NCI-H146 (cell line): ENCODE measurements at regions not wholly inside any gene's neighbourhood (a gene's known extent, or its start where the extent isn't known, plus 50 kb on each side); places are given as distances from the start of the nearest gene placed in this dataset.

Source experiments
- DNase-seq: peaks from one replicate; lab custom pipeline; 2025; lab: John Stamatoyannopoulos, UW

GRCh38 chr3:187823746-187824145 is 78.5 kb upstream of the BCL6 start:
- DNase-seq: no peak

DNA sequence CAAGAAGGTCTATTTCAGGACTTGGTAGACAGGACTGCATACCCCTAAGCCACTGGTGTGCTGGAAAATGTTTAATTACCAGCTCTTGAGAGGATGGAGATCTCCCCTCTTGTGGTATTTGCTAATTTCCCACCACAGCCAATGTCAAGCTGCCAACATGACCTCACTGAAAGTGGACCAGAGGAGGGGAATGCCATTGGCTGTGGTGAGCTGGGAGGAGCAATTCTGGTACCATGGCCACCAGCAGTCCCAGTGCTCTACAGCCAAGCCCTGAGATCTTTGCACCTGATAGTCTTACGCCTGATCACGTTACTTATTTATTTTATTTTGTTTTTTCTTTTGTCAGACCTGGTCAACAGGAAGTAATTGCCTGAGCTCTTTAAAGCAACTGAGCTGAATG is 82.5 kb upstream of the BCL6 start:
- DNase-seq: no peak

GRCh38 chr3:187828579-187829452 is 83.5 kb upstream of the BCL6 start:
- DNase-seq: no peak

DNA sequence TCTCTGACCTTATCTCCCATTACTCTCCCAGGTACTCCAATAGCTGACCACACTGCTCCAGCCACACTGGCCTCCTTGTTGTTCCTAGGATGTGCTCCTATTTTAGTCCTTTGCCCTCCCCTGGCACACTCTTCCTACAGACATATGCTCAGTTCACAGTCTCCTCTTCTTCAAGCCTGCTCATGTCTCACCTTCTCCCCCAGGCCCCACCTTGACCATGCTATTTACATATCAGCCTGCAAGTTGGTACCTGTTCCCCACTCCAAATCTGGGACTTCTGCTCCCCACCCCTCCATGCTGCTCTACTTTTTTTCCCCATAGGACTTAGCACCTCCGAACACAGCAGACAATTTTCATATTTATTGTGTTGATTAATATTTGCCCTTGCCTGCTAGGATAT is 84.9 kb upstream of the BCL6 start:
- no peak for DNase-seq

GRCh38 chr3:187831125-187832051 is 86.1 kb upstream of the BCL6 start:
- no peak for DNase-seq

DNA sequence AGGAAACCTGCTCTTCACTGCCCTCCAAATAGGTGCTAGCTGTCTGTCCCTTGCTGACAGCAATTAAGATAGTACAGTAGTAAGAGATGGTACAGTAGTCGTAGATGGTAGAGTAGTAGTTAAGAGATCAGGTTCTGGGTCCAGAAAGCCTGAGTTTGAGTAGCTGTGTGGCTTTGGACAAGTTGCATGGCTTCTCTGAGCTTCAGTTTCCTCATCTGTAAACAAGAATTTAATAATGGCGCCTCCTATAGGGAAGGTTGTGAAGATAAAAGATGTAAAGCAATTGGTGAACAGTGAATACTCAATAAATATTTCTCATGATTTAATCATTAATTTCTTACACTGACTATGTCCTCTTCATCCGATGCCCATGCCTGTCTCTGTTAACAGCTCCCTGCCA is 86.9 kb upstream of the BCL6 start:
- no peak for DNase-seq

- no peak for DNase-seq
Measured at GRCh38 chr3:187833375-187833774, 88.1 kb upstream of the BCL6 start.

GRCh38 chr3:187833799-187834578 is 88.7 kb upstream of the BCL6 start:
- no peak for DNase-seq

- no peak for DNase-seq
Measured at GRCh38 chr3:187836823-187837770, 91.8 kb upstream of the BCL6 start.

GRCh38 chr3:187838016-187838540 is 92.8 kb upstream of the BCL6 start:
- no peak for DNase-seq

- DNase-seq: no peak
Measured at GRCh38 chr3:187839422-187839821, 94.2 kb upstream of the BCL6 start.

GRCh38 chr3:187840856-187841255 is 95.6 kb upstream of the BCL6 start:
- no peak for DNase-seq

- no peak for DNase-seq
Measured at GRCh38 chr3:187841560-187841959, 96.3 kb upstream of the BCL6 start.

DNA sequence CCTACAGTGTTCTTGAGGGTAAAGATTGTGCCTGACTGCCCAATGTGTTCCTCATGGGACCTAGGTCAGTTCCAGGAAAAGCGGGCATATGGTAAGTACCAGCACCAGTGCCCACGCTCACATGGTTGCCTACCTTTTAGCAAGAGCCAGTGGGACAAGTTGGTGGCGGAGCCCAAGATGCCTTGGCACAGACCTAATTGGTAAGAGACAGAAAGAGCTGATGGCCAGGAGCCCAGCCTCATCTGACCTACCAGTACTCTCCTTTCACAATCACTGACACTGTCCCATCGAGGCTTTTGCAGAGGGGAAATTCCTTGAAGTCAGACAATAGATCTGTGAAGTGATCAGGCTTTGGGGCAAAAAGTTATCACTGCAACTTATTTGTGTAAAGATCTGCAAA is 98.4 kb upstream of the BCL6 start:
- DNase-seq: no peak

DNA sequence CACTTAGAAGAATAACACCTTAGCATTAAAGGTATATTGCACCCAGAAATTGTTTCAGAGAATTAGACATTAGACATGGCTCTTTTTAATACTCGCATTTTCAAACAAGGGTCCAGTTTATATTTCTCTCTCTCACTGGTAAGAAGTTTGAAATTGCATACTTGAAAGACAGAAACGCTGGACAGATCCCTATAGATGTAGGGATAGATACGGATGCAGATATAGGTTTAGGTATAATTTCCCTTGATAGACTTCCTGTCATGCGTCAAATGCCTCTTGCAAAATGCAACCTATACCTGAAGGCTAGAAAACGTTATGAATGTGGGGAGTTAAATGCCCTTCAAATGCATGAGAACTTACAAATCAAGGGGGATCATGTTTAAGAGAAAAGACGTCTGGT is 99.4 kb upstream of the BCL6 start:
- no peak for DNase-seq

DNA sequence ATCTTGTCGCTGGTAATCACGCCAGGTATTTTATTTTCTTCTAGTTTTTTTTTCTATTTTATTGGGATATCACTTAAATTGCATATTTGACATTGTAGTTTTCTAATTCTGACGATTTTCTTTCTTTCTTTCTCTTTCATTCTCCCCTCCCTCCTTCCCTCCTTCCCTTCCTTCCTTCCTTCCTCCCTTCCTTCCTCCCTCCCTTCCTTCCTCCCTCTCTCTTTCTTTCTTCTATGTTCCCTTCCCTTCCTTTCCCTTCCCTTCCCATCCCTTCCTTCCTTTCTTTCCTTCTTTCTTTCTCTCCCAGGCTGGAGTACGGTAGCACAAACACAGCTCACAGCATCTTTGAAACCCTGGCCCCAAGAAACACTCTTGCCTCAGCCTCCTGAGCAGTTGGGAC is 100.6 kb upstream of the BCL6 start:
- no peak for DNase-seq

GRCh38 chr3:187848401-187848800 is 103.1 kb upstream of the BCL6 start:
- DNase-seq: no peak

GRCh38 chr3:187849016-187849654 is 103.9 kb upstream of the BCL6 start:
- DNase-seq: no peak

- DNase-seq: no peak
Measured at GRCh38 chr3:187850258-187850921, 105.1 kb upstream of the BCL6 start.
